HG02885 (cell line): ENCODE measurements at regions not wholly inside any gene's neighbourhood (a gene's known extent, or its start where the extent isn't known, plus 50 kb on each side); places are given as distances from the start of the nearest gene placed in this dataset.
"Not testable (repeated sequence)": the region's sequence is repeated elsewhere in the genome, so short reads cannot be mapped to it uniquely, and the experiment has no call there.

Experiments
- ATAC-seq: cut with Tn5 transposase; IDR thresholded peaks from one replicate; pipeline ENCODE4 v1.9.1; 2021; ENCODE audit warnings: mild to moderate bottlenecking; ENCODE audit not compliant: unreplicated experiment, poor library complexity

- ATAC-seq: not testable (repeated sequence)
Observed at GRCh38 chr15:21357056-21357455, 83.2 kb downstream of the POTEB3 start.

- ATAC-seq: not testable (repeated sequence)
Observed at GRCh38 chr15:21355944-21356343, 84.4 kb downstream of the POTEB3 start.

- not testable (repeated sequence) for ATAC-seq
Observed at GRCh38 chr15:21354597-21354996, 85.7 kb downstream of the POTEB3 start.

- not testable (repeated sequence) for ATAC-seq
Observed at GRCh38 chr15:21352670-21353318, 87.5 kb downstream of the POTEB3 start.

GRCh38 chr15:21344960-21345359, 95.3 kb downstream of the POTEB3 start:
- ATAC-seq: not testable (repeated sequence)

GRCh38 chr15:21344500-21344899, 95.8 kb downstream of the POTEB3 start:
- ATAC-seq: not testable (repeated sequence)

GRCh38 chr15:21337028-21337427, 103.3 kb downstream of the POTEB3 start:
- ATAC-seq: not testable (repeated sequence)

- ATAC-seq: not testable (repeated sequence)
Observed at GRCh38 chr15:21324720-21325460, 115.4 kb downstream of the POTEB3 start.

GRCh38 chr15:21284353-21284752, 155.9 kb downstream of the POTEB3 start:
- peak; percentile 62 for ATAC-seq

- ATAC-seq: peak; percentile 83
Observed at GRCh38 chr15:21283210-21283609, 157.1 kb downstream of the POTEB3 start.

GRCh38 chr15:21280272-21280671, 160.0 kb downstream of the POTEB3 start:
- ATAC-seq: not testable (repeated sequence)

GRCh38 chr15:21272176-21272982, 167.9 kb downstream of the POTEB3 start:
- peak; percentile 47 for ATAC-seq

GRCh38 chr15:21271566-21271965, 168.7 kb downstream of the POTEB3 start:
- ATAC-seq: no peak

GRCh38 chr15:21270474-21270873, 169.8 kb downstream of the POTEB3 start:
- ATAC-seq: no peak

- not testable (repeated sequence) for ATAC-seq
Observed at GRCh38 chr15:21269673-21270072, 170.6 kb downstream of the POTEB3 start.

GRCh38 chr15:21269121-21269520, 171.2 kb downstream of the POTEB3 start:
- ATAC-seq: no peak

GRCh38 chr15:21268436-21268940, 171.8 kb downstream of the POTEB3 start:
- no peak for ATAC-seq

- no peak for ATAC-seq
Observed at GRCh38 chr15:21267671-21268395, 172.5 kb downstream of the POTEB3 start.

GRCh38 chr15:21267226-21267625, 173.1 kb downstream of the POTEB3 start:
- no peak for ATAC-seq

- not testable (repeated sequence) for ATAC-seq
Observed at GRCh38 chr15:21265628-21266027, 174.7 kb downstream of the POTEB3 start.
